Mucosa of rectum (tissue), 2 donors: ENCODE measurements at regions not wholly inside any gene's neighbourhood (a gene's known extent, or its start where the extent isn't known, plus 50 kb on each side); places are given as distances from the start of the nearest gene placed in this dataset.
"Not testable (repeated sequence)": the region's sequence is repeated elsewhere in the genome, so short reads cannot be mapped to it uniquely, and the experiment has no call there.

ENCODE experiments used
- H3K27ac ChIP-seq, 2 donors: one replicate each; pipeline ENCODE4 v1.7.0; 2013; ENCODE audit warnings: inconsistent platforms in 2 of 2, low read depth in 2 of 2, low read length in 2 of 2
- H3K27me3 ChIP-seq, 2 donors: one replicate each; pipeline ENCODE4 v1.7.0; 2013; ENCODE audit warnings: low read length in 2 of 2; ENCODE audit not compliant: control insufficient read depth in 2 of 2, insufficient read depth in 2 of 2
- H3K36me3 ChIP-seq, 2 donors: one replicate each; pipeline ENCODE4 v1.7.0; 2013; ENCODE audit warnings: low read length in 2 of 2; ENCODE audit not compliant: control insufficient read depth in 2 of 2, insufficient read depth in 2 of 2
- H3K4me1 ChIP-seq, 2 donors: one replicate each; pipeline ENCODE4 v1.7.0; 2013; ENCODE audit warnings: low read length in 2 of 2, mild to moderate bottlenecking in 1 of 2; ENCODE audit not compliant: control insufficient read depth in 2 of 2, insufficient read depth in 2 of 2
- H3K4me3 ChIP-seq, 2 donors: one replicate each; pipeline ENCODE4 v1.7.0; 2013; ENCODE audit warnings: low read length in 2 of 2
- H3K9ac ChIP-seq, 2 donors: one replicate each; pipeline ENCODE4 v1.7.0; 2013; ENCODE audit warnings: low read length in 2 of 2, low read depth in 1 of 2, mild to moderate bottlenecking in 1 of 2
- H3K9me3 ChIP-seq, 2 donors: one replicate each; pipeline ENCODE4 v1.7.0; 2013; ENCODE audit warnings: low read length in 2 of 2; ENCODE audit not compliant: control insufficient read depth in 2 of 2
- donor health status: healthy.
- donor health status: Normal muscosa, but diverticular disease.

DNA sequence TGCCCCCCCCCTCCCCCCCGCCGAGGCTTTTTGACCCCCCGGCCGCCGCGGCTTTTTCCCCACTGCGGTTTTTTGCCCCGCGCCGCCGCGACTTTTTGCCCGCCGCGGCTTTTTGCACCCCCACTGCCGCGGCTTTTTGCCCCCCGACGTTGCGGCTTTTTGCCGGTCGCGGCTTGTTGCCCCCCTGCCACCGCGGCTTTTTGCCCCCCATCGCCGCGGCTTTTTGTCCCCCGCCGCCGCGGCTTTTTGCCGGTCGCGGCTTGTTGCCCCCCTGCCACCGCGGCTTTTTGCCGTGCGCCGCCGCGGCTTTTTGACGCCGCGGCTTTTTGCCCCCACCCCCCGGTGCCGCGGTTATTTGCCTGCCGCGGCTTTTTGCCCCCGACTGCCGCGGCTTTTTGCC is 395.4 kb downstream of the ZNF33B start:
- H3K9ac ChIP-seq, H3K27ac ChIP-seq, H3K4me1 ChIP-seq, H3K9me3 ChIP-seq, H3K4me3 ChIP-seq, H3K27me3 ChIP-seq, H3K36me3 ChIP-seq: not testable (repeated sequence)

GRCh38 chr10:42242135-42242805 is 396.1 kb downstream of the ZNF33B start:
- Histone ChIP-seq H3K27ac (no peak overlapping the region), H3K27me3 (no peaks in the 10 kb centered on the region), H3K9ac (no peak overlapping the region), H3K9me3 (no peaks in the 10 kb centered on the region), H3K4me1 (no peaks in the 10 kb centered on the region), H3K4me3 (no peak overlapping the region), H3K36me3 (no peaks in the 10 kb centered on the region)

DNA sequence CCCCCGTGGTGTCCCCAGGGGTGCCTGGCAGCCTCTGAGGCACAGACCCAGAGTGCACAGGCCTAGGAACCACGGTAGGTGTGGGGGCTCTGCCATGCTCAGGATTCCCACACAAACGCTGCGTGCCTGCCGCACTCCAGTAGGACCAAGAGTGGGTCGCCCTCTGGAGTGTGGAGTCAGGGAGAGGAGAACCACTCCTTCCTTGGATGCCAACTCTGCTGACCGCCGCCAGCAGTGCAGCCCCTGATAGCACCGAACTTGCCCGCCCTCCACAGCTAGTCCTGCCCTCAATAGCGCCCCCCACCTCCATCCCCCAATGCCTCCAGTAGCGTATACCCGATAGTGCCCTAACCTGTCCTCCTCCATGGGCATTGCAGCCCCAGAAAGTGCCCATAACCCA is 402.0 kb downstream of the ZNF33B start:
- not testable (repeated sequence) for H3K4me1 ChIP-seq, H3K27me3 ChIP-seq, H3K36me3 ChIP-seq, H3K27ac ChIP-seq, H3K9me3 ChIP-seq, H3K9ac ChIP-seq, H3K4me3 ChIP-seq

GRCh38 chr10:42235736-42236135 is 402.6 kb downstream of the ZNF33B start:
- H3K4me3 ChIP-seq, H3K27ac ChIP-seq, H3K36me3 ChIP-seq: not testable (repeated sequence)

GRCh38 chr10:42235241-42235640 is 403.1 kb downstream of the ZNF33B start:
- H3K9me3 ChIP-seq, H3K27ac ChIP-seq, H3K27me3 ChIP-seq, H3K36me3 ChIP-seq, H3K4me1 ChIP-seq, H3K9ac ChIP-seq, H3K4me3 ChIP-seq: not testable (repeated sequence)

More at GRCh38 chr10:42235736-42236135, 402.6 kb downstream of the ZNF33B start:
- H3K9ac ChIP-seq, H3K4me1 ChIP-seq, H3K27me3 ChIP-seq, H3K9me3 ChIP-seq: not testable (repeated sequence)

DNA sequence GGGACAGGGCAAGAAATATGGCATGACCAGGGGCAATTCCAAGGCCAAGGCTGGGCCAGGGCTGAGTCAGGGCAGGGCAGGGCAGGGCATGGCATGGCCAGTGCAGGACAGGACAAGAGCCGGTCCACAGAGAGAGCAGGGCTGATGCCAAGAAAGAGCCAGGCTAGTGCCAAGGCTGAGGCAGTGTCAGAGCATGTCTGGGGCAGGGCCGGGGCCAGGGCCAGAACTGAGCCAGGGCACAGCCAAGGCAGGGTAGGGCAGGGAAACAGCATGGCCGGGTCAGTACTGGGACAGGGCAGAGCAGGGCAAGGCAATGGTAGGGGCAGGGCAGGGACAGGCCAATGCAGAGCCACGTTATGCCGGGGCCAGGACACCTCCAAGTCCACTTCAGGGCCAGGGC is 403.9 kb downstream of the ZNF33B start:
- H3K4me1 ChIP-seq = not testable (repeated sequence)

GRCh38 chr10:42233461-42234206 is 404.7 kb downstream of the ZNF33B start:
- H3K4me1 ChIP-seq, H3K9me3 ChIP-seq, H3K27ac ChIP-seq, H3K27me3 ChIP-seq, H3K9ac ChIP-seq, H3K36me3 ChIP-seq, H3K4me3 ChIP-seq: not testable (repeated sequence)

More for the DNA sequence above, 403.9 kb downstream of the ZNF33B start:
- H3K27me3 ChIP-seq, H3K4me3 ChIP-seq, H3K27ac ChIP-seq, H3K9me3 ChIP-seq, H3K9ac ChIP-seq, H3K36me3 ChIP-seq: not testable (repeated sequence)

DNA sequence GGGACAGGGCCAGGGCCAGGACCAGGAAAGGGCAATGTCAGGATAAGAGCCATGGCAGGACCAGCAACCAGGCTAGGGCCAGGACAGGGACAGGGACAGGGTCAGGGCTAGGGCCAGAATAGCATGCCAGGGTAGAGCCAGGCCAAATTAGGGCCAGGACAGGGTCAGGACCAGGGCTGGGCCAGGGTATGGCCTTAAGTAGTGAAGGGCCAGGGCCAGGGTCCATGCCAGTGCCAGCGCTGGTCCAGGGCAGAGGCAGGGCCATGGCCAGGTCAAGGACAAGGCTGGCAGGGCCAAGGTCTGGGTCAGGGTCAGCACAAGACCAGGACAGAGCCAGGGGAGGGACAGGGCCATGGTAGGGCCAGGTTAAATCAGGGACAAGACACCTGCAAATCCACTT is 405.4 kb downstream of the ZNF33B start:
- not testable (repeated sequence) for H3K27ac ChIP-seq, H3K36me3 ChIP-seq, H3K9ac ChIP-seq, H3K4me3 ChIP-seq, H3K27me3 ChIP-seq, H3K9me3 ChIP-seq, H3K4me1 ChIP-seq

- not testable (repeated sequence) for H3K4me3 ChIP-seq, H3K36me3 ChIP-seq, H3K27me3 ChIP-seq, H3K27ac ChIP-seq, H3K9ac ChIP-seq, H3K4me1 ChIP-seq, H3K9me3 ChIP-seq
These were observed 407.6 kb downstream of the ZNF33B start for GRCh38 chr10:42230812-42231211.

- not testable (repeated sequence) for H3K27ac ChIP-seq, H3K27me3 ChIP-seq, H3K36me3 ChIP-seq, H3K9me3 ChIP-seq, H3K4me1 ChIP-seq, H3K4me3 ChIP-seq, H3K9ac ChIP-seq
These were observed 408.3 kb downstream of the ZNF33B start for GRCh38 chr10:42230115-42230514.
